ENCODE measurements at regions not wholly inside any gene's neighbourhood (a gene's known extent, or its start where the extent isn't known, plus 50 kb on each side); places are given as distances from the start of the nearest gene placed in this dataset.

DNA sequence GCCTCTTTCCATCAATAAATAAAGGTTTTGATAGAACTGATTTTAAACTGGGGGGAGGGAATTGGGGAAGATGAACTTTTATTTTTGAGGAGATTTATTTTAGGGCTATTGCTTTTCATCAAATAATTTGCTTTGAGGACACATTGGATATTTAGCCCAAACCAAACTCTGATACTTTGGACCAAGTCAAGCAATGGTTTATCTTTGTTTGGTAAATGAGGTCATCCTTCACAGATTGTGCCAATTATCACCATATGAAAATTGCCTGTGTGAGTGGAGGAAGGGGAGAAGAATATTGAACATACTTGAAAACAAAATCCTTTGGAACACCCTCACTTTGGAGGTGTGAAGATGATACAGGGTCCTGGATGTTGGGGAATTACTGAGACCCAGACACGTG lies 176.9 kb upstream of the CD180 start (continued):
- TF ChIP-seq, protein P1, sequence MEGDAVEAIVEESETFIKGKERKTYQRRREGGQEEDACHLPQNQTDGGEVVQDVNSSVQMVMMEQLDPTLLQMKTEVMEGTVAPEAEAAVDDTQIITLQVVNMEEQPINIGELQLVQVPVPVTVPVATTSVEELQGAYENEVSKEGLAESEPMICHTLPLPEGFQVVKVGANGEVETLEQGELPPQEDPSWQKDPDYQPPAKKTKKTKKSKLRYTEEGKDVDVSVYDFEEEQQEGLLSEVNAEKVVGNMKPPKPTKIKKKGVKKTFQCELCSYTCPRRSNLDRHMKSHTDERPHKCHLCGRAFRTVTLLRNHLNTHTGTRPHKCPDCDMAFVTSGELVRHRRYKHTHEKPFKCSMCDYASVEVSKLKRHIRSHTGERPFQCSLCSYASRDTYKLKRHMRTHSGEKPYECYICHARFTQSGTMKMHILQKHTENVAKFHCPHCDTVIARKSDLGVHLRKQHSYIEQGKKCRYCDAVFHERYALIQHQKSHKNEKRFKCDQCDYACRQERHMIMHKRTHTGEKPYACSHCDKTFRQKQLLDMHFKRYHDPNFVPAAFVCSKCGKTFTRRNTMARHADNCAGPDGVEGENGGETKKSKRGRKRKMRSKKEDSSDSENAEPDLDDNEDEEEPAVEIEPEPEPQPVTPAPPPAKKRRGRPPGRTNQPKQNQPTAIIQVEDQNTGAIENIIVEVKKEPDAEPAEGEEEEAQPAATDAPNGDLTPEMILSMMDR (IDR thresholded peaks at IDR 0.05; ENCODE audit: low read depth, low read length, missing input control), result no peak
- no peak for TF ChIP-seq SP1 (IDR thresholded peaks at IDR 0.05)
- TF ChIP-seq, protein P2, sequence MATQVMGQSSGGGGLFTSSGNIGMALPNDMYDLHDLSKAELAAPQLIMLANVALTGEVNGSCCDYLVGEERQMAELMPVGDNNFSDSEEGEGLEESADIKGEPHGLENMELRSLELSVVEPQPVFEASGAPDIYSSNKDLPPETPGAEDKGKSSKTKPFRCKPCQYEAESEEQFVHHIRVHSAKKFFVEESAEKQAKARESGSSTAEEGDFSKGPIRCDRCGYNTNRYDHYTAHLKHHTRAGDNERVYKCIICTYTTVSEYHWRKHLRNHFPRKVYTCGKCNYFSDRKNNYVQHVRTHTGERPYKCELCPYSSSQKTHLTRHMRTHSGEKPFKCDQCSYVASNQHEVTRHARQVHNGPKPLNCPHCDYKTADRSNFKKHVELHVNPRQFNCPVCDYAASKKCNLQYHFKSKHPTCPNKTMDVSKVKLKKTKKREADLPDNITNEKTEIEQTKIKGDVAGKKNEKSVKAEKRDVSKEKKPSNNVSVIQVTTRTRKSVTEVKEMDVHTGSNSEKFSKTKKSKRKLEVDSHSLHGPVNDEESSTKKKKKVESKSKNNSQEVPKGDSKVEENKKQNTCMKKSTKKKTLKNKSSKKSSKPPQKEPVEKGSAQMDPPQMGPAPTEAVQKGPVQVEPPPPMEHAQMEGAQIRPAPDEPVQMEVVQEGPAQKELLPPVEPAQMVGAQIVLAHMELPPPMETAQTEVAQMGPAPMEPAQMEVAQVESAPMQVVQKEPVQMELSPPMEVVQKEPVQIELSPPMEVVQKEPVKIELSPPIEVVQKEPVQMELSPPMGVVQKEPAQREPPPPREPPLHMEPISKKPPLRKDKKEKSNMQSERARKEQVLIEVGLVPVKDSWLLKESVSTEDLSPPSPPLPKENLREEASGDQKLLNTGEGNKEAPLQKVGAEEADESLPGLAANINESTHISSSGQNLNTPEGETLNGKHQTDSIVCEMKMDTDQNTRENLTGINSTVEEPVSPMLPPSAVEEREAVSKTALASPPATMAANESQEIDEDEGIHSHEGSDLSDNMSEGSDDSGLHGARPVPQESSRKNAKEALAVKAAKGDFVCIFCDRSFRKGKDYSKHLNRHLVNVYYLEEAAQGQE (IDR thresholded peaks at IDR 0.05), result no peak
- peak; percentile 1 for TF ChIP-seq YY1 (IDR thresholded peaks at IDR 0.05)

DNA sequence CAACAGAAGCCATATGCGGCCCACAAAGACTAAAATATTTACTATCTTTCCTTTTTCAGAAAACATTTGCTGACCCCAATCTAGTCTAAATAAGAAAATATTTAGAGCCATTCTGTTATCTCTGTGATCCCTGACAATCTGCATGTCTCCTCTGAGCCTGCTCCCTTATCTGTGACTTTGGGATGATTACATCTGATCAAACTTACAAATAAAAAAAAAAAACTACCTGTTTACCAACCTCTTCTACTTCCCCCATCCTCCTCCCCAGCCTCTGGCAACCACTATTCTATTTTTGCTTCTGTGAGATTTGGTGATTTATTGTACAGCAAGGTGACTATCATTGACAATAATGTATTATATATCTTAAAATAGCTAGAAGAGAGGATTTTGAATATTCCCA lies 176.3 kb upstream of the CD180 start:
- peak; percentile 5 for TF ChIP-seq YY1 (IDR thresholded peaks at IDR 0.05)
- TF ChIP-seq, protein P3, sequence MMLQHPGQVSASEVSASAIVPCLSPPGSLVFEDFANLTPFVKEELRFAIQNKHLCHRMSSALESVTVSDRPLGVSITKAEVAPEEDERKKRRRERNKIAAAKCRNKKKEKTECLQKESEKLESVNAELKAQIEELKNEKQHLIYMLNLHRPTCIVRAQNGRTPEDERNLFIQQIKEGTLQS (IDR thresholded peaks at IDR 0.05), result no peak
- no peak for TF ChIP-seq FOXA1 (IDR thresholded peaks at IDR 0.05)
- TF ChIP-seq, protein P2 (IDR thresholded peaks at IDR 0.05), result no peak
- peak in 1 of 2 donors; percentile 17 for TF ChIP-seq HNF4A (conservative IDR thresholded peaks at IDR 0.05)
- TF ChIP-seq NR2F2 (IDR thresholded peaks at IDR 0.05), result no peak
- Histone ChIP-seq H3K9me3 (ENCODE audit: control insufficient read depth in 4 of 4, low read length in 3 of 4) (no peaks in the 10 kb centered on the region), H3K36me3 (ENCODE audit: control insufficient read depth in 4 of 4, insufficient read depth in 3 of 4, low read depth in 1 of 4, low read length in 3 of 4) (no peaks in the 10 kb centered on the region), H3K27ac (ENCODE audit: low read depth in 1 of 2, low read length in 2 of 2) (no peak overlapping the region), H3K9ac (ENCODE audit: low read depth in 1 of 2, low read length in 2 of 2) (no peak overlapping the region), H3K4me1 (ENCODE audit: control insufficient read depth in 4 of 4, insufficient read depth in 4 of 4, low read length in 3 of 4) (peaks cover 4 to 20% (median 16%) of the 10 kb centered on the region in 4 donors), H3K4me3 (ENCODE audit: low read depth in 1 of 3, low read length in 3 of 3) (no peak overlapping the region), H3K27me3 (ENCODE audit: control insufficient read depth in 4 of 4, insufficient read depth in 4 of 4, low read length in 3 of 4) (no peaks in the 10 kb centered on the region)
- 48% methylated on average over 1 of the region's 1 CpG for WGBS
- no peak for DNase-seq (ENCODE audit: low spot score)

DNA sequence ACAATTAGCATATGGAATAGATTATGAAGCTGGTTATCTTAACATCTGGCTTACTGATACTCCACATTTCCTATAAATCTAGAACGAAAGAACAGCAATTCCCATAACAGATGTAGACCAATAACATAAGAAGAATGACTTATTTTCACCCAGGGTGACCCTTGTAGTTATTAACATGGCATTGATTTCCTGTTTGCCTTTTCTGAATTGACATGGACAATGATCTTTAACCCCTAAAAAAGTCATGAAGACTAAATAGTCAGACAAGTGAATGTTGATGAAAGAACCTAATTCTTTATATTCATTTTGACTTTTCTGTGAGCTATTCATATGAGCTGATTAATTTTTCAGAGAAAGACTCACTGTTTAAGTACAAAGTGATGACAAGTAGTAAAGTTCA lies 175.3 kb upstream of the CD180 start:
- TF ChIP-seq RXRA (IDR thresholded peaks at IDR 0.05), result peak; percentile 42 to 65
- TF ChIP-seq FOXA2 (IDR thresholded peaks at IDR 0.05), result no peak
- peak; percentile 16 for TF ChIP-seq SP1 (IDR thresholded peaks at IDR 0.05)
- TF ChIP-seq FOXA1 (IDR thresholded peaks at IDR 0.05), result no peak
- TF ChIP-seq HNF4A (conservative IDR thresholded peaks at IDR 0.05), result peak; percentile 38 to 55
- TF ChIP-seq RAD21 (IDR thresholded peaks at IDR 0.05), result peak in 1 of 2 donors; percentile 9
- TF ChIP-seq NR2F2 (IDR thresholded peaks at IDR 0.05), result peak; percentile 43
- WGBS, result 20% methylated on average over 1 of the region's 1 CpG
- DNase-seq (ENCODE audit: low spot score), result no peak

More for the DNA sequence above, 175.3 kb upstream of the CD180 start:
- no peak overlapping the region for H3K9ac ChIP-seq (ENCODE audit: low read depth in 1 of 2, low read length in 2 of 2)
- no peak overlapping the region for H3K27ac ChIP-seq (ENCODE audit: low read depth in 1 of 2, low read length in 2 of 2)
- no peaks in the 10 kb centered on the region for H3K27me3 ChIP-seq (ENCODE audit: control insufficient read depth in 4 of 4, insufficient read depth in 4 of 4, low read length in 3 of 4)
- no peak overlapping the region for H3K4me3 ChIP-seq (ENCODE audit: low read depth in 1 of 3, low read length in 3 of 3)
- H3K9me3 ChIP-seq (ENCODE audit: control insufficient read depth in 4 of 4, low read length in 3 of 4), result no peaks in the 10 kb centered on the region
- no peaks in the 10 kb centered on the region for H3K36me3 ChIP-seq (ENCODE audit: control insufficient read depth in 4 of 4, insufficient read depth in 3 of 4, low read depth in 1 of 4, low read length in 3 of 4)
- peaks cover 4 to 20% (median 16%) of the 10 kb centered on the region in 4 donors for H3K4me1 ChIP-seq (ENCODE audit: control insufficient read depth in 4 of 4, insufficient read depth in 4 of 4, low read length in 3 of 4)

Measured in liver (tissue), 8 donors.